CD4-positive, CD25-positive, alpha-beta regulatory T cell (primary cell): ENCODE measurements at regions not wholly inside any gene's neighbourhood (a gene's known extent, or its start where the extent isn't known, plus 50 kb on each side); places are given as distances from the start of the nearest gene placed in this dataset.

Source experiments
- ATAC-seq, 2 donors: fragments of 150-1000 bp; cut with Tn5 transposase; one replicate each; pipeline ENCODE4 v1.10.0; 2021; ENCODE audit warnings: low read depth in 2 of 2, moderate number of reproducible peaks in 2 of 2, moderate library complexity in 1 of 2
- DNase-seq, 3 donors: peaks; one replicate each; pipeline versions ENCODE4 v3.0.0 to v3.0.0-alpha.2; 2012 to 2022; ENCODE audit warnings: mixed read lengths in 1 of 3
- H3K27ac ChIP-seq: one replicate; pipeline ENCODE4 v1.7.0; 2013; ENCODE audit warnings: mild to moderate bottlenecking, low read length; ENCODE audit not compliant: insufficient read depth, poor library complexity, severe bottlenecking
- H3K27me3 ChIP-seq: one replicate; pipeline ENCODE4 v1.7.0; 2013; ENCODE audit warnings: low read length; ENCODE audit not compliant: control insufficient read depth, insufficient read depth
- H3K36me3 ChIP-seq: one replicate; pipeline ENCODE4 v1.7.0; 2013; ENCODE audit warnings: mild to moderate bottlenecking, low read length, moderate library complexity; ENCODE audit not compliant: control insufficient read depth, insufficient read depth
- H3K4me1 ChIP-seq: 2 replicates; pipeline ENCODE4 v1.7.0; 2013; ENCODE audit warnings: mild to moderate bottlenecking, low read length; ENCODE audit not compliant: insufficient read depth, control insufficient read depth, poor library complexity, severe bottlenecking
- H3K4me3 ChIP-seq: one replicate; pipeline ENCODE4 v1.7.0; 2013; ENCODE audit warnings: low read depth, mild to moderate bottlenecking, low read length, moderate library complexity
- H3K9me3 ChIP-seq, 2 experiments: 1 replicate in 1 of 2; 2 replicates in 1 of 2; pipeline ENCODE4 v1.7.0; 2013; ENCODE audit warnings: low read length in 2 of 2, mild to moderate bottlenecking in 1 of 2, moderate library complexity in 1 of 2; ENCODE audit not compliant: control insufficient read depth in 2 of 2
- H3K27ac Mint-ChIP-seq, 3 donors: one replicate each; pipeline ENCODE4 v1.8.0; 2020 to 2022; ENCODE audit warnings: mild to moderate bottlenecking in 3 of 3, mixed read lengths in 3 of 3, moderate library complexity in 2 of 3
- H3K27me3 Mint-ChIP-seq: one replicate; pipeline ENCODE4 v1.8.0; 2022; ENCODE audit warnings: mild to moderate bottlenecking, mixed read lengths
- H3K36me3 Mint-ChIP-seq: one replicate; pipeline ENCODE4 v1.8.0; 2020; ENCODE audit warnings: mixed read lengths
- H3K4me1 Mint-ChIP-seq, 4 donors: one replicate each; pipeline ENCODE4 v1.8.0; 2020 to 2022; ENCODE audit warnings: mixed read lengths in 4 of 4, mild to moderate bottlenecking in 1 of 4
- H3K4me3 Mint-ChIP-seq, 4 donors: one replicate each; pipeline ENCODE4 v1.8.0; 2020 to 2022; ENCODE audit warnings: mild to moderate bottlenecking in 4 of 4, mixed read lengths in 4 of 4, moderate library complexity in 3 of 4
- H3K9me3 Mint-ChIP-seq, 7 donors: one replicate each; pipeline ENCODE4 v1.8.0; 2020 to 2022; ENCODE audit warnings: mixed read lengths in 7 of 7, mild to moderate bottlenecking in 3 of 7, moderate library complexity in 2 of 7

- Histone ChIP-seq H3K27me3 (peaks cover 5% of the 10 kb centered on the region), H3K27ac (no peak overlapping the region), H3K36me3 (no peaks in the 10 kb centered on the region), H3K4me3 (no peak overlapping the region), H3K9me3 (no peaks in the 10 kb centered on the region), H3K4me1 (no peaks in the 10 kb centered on the region)
- Mint-ChIP-seq H3K27me3 (peaks cover 26% of the 10 kb centered on the region), H3K9me3 (no peaks in the 10 kb centered on the region), H3K36me3 (no peaks in the 10 kb centered on the region), H3K27ac (no peak overlapping the region), H3K4me1 (no peaks in the 10 kb centered on the region), H3K4me3 (no peak overlapping the region)
- DNase-seq (no peak), ATAC-seq (no peak)
Measured at GRCh38 chr3:194009019-194009418, 126.9 kb upstream of the HES1 start.

GRCh38 chr3:194009892-194010533 is 125.9 kb upstream of the HES1 start:
- Histone ChIP-seq H3K27ac (no peak overlapping the region), H3K4me1 (no peaks in the 10 kb centered on the region), H3K9me3 (no peaks in the 10 kb centered on the region), H3K36me3 (no peaks in the 10 kb centered on the region), H3K27me3 (peaks cover 5% of the 10 kb centered on the region), H3K4me3 (no peak overlapping the region)
- H3K27me3 Mint-ChIP-seq = peaks cover 18% of the 10 kb centered on the region
- ATAC-seq (no peak), DNase-seq (no peak)
- no peaks in the 10 kb centered on the region for H3K4me1 Mint-ChIP-seq
- no peak overlapping the region for H3K4me3 Mint-ChIP-seq
- no peaks in the 10 kb centered on the region for H3K9me3 Mint-ChIP-seq
- H3K27ac Mint-ChIP-seq = no peak overlapping the region
- no peaks in the 10 kb centered on the region for H3K36me3 Mint-ChIP-seq

GRCh38 chr3:194011807-194012206 is 124.1 kb upstream of the HES1 start:
- Histone ChIP-seq H3K36me3 (no peaks in the 10 kb centered on the region), H3K27me3 (peaks cover 5% of the 10 kb centered on the region), H3K4me3 (no peak overlapping the region), H3K27ac (no peak overlapping the region), H3K4me1 (no peaks in the 10 kb centered on the region), H3K9me3 (no peaks in the 10 kb centered on the region)
- Mint-ChIP-seq H3K4me3 (no peak overlapping the region), H3K27ac (no peak overlapping the region), H3K36me3 (no peaks in the 10 kb centered on the region), H3K4me1 (no peaks in the 10 kb centered on the region), H3K27me3 (peaks cover 20% of the 10 kb centered on the region), H3K9me3 (no peaks in the 10 kb centered on the region)
- no peak for DNase-seq
- no peak for ATAC-seq

- no peak for ATAC-seq
- H3K27ac ChIP-seq = no peak overlapping the region
- no peaks in the 10 kb centered on the region for H3K9me3 Mint-ChIP-seq
- DNase-seq = no peak
- no peak overlapping the region for H3K27ac Mint-ChIP-seq
- no peak overlapping the region for H3K4me3 Mint-ChIP-seq
- H3K9me3 ChIP-seq = no peaks in the 10 kb centered on the region
- peaks cover 18% of the 10 kb centered on the region for H3K27me3 Mint-ChIP-seq
- H3K27me3 ChIP-seq = peaks cover 1% of the 10 kb centered on the region
- no peak overlapping the region for H3K4me3 ChIP-seq
- H3K36me3 ChIP-seq = no peaks in the 10 kb centered on the region
- no peaks in the 10 kb centered on the region for H3K4me1 Mint-ChIP-seq
- H3K4me1 ChIP-seq = no peaks in the 10 kb centered on the region
- no peaks in the 10 kb centered on the region for H3K36me3 Mint-ChIP-seq
Measured at GRCh38 chr3:194013928-194014327, 122.0 kb upstream of the HES1 start.

GRCh38 chr3:194014756-194015155 is 121.2 kb upstream of the HES1 start:
- DNase-seq = no peak
- Mint-ChIP-seq H3K9me3 (no peaks in the 10 kb centered on the region), H3K4me1 (no peaks in the 10 kb centered on the region), H3K27ac (no peak overlapping the region), H3K27me3 (peaks cover 15% of the 10 kb centered on the region), H3K36me3 (no peaks in the 10 kb centered on the region), H3K4me3 (no peak overlapping the region)
- no peak for ATAC-seq
- H3K27me3 ChIP-seq = peaks cover 1% of the 10 kb centered on the region
- no peak overlapping the region for H3K27ac ChIP-seq
- H3K36me3 ChIP-seq = no peaks in the 10 kb centered on the region
- H3K4me3 ChIP-seq = no peak overlapping the region
- no peaks in the 10 kb centered on the region for H3K4me1 ChIP-seq
- no peaks in the 10 kb centered on the region for H3K9me3 ChIP-seq

GRCh38 chr3:194019398-194020165 is 116.4 kb upstream of the HES1 start:
- H3K27me3 Mint-ChIP-seq = peaks cover 7% of the 10 kb centered on the region
- Histone ChIP-seq H3K4me3 (no peak overlapping the region), H3K4me1 (no peaks in the 10 kb centered on the region), H3K27ac (no peak overlapping the region), H3K27me3 (peaks cover 3% of the 10 kb centered on the region), H3K9me3 (no peaks in the 10 kb centered on the region), H3K36me3 (no peaks in the 10 kb centered on the region)
- DNase-seq = no peak
- peaks cover 0 to 4% (median 0%) of the 10 kb centered on the region in 7 donors for H3K9me3 Mint-ChIP-seq
- no peak for ATAC-seq
- no peak overlapping the region for H3K4me3 Mint-ChIP-seq
- H3K36me3 Mint-ChIP-seq = no peaks in the 10 kb centered on the region
- H3K4me1 Mint-ChIP-seq = peaks cover 0 to 3% (median under 1%) of the 10 kb centered on the region in 4 donors
- H3K27ac Mint-ChIP-seq = no peak overlapping the region

GRCh38 chr3:194022052-194022451 is 113.9 kb upstream of the HES1 start:
- H3K4me1 ChIP-seq = no peaks in the 10 kb centered on the region
- Mint-ChIP-seq H3K4me1 (peaks cover 0 to 5% (median 1%) of the 10 kb centered on the region in 4 donors), H3K4me3 (no peak overlapping the region), H3K36me3 (no peaks in the 10 kb centered on the region), H3K9me3 (peaks cover 0 to 4% (median 0%) of the 10 kb centered on the region in 7 donors), H3K27me3 (peaks cover 2% of the 10 kb centered on the region), H3K27ac (no peak overlapping the region)
- H3K9me3 ChIP-seq = no peaks in the 10 kb centered on the region
- H3K27ac ChIP-seq = no peak overlapping the region
- ATAC-seq (no peak), DNase-seq (no peak)
- H3K36me3 ChIP-seq = no peaks in the 10 kb centered on the region
- no peak overlapping the region for H3K4me3 ChIP-seq
- peaks cover 4% of the 10 kb centered on the region for H3K27me3 ChIP-seq

- no peak overlapping the region for H3K27ac ChIP-seq
- H3K4me1 Mint-ChIP-seq = peaks cover 0 to 5% (median 1%) of the 10 kb centered on the region in 4 donors
- H3K27ac Mint-ChIP-seq = no peak overlapping the region
- no peak overlapping the region for H3K4me3 Mint-ChIP-seq
- H3K9me3 Mint-ChIP-seq = peaks cover 0 to 4% (median 0%) of the 10 kb centered on the region in 7 donors
- H3K4me3 ChIP-seq = no peak overlapping the region
- H3K27me3 ChIP-seq = peaks cover 4% of the 10 kb centered on the region
- no peaks in the 10 kb centered on the region for H3K9me3 ChIP-seq
- no peaks in the 10 kb centered on the region for H3K27me3 Mint-ChIP-seq
- H3K4me1 ChIP-seq = no peaks in the 10 kb centered on the region
- no peaks in the 10 kb centered on the region for H3K36me3 ChIP-seq
- ATAC-seq (no peak), DNase-seq (no peak)
- no peaks in the 10 kb centered on the region for H3K36me3 Mint-ChIP-seq
Measured at GRCh38 chr3:194022816-194023215, 113.1 kb upstream of the HES1 start.
